Fibroblast of the aortic adventitia (primary cell): ENCODE measurements at regions not wholly inside any gene's neighbourhood (a gene's known extent, or its start where the extent isn't known, plus 50 kb on each side); places are given as distances from the start of the nearest gene placed in this dataset.

Experiments
- DNase-seq: peaks from one replicate; pipeline ENCODE4 v3.0.0-alpha.2; 2010; ENCODE audit warnings: low read depth
- H3K4me3 ChIP-seq: 2 replicates; pipeline ENCODE4 v1.5.1; 2011; ENCODE audit warnings: low read depth, mild to moderate bottlenecking, control low read depth, low read length, moderate library complexity
- TF ChIP-seq, protein P1 (sequence below): IDR thresholded peaks from 2 replicates; pipeline ENCODE4 v1.5.1; 2011; ENCODE audit warnings: mild to moderate bottlenecking, low read length, control low read depth, inconsistent platforms; ENCODE audit not compliant: insufficient read depth

DNA sequence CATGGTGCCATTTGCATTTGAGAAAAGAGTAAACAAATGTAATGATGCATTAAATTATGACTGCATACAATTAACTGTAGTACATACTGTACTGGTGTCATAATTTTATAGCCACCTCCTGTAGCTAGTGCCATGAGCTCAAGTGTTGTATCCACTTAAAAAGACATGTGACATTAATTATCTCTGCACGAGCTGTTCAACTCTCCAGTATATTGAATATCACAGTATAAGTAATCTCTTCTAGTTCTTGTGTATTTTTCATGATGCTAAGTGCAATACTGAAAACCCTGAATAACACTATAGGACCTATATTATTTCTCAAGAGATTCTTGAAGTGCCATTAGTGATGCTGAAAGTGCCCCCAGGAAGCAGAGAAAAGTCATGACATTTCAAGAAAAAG, 387.3 kb downstream of the PCDH17 start:
- H3K4me3 ChIP-seq: no peak overlapping the region
- DNase-seq: no peak
- TF ChIP-seq, protein P1, sequence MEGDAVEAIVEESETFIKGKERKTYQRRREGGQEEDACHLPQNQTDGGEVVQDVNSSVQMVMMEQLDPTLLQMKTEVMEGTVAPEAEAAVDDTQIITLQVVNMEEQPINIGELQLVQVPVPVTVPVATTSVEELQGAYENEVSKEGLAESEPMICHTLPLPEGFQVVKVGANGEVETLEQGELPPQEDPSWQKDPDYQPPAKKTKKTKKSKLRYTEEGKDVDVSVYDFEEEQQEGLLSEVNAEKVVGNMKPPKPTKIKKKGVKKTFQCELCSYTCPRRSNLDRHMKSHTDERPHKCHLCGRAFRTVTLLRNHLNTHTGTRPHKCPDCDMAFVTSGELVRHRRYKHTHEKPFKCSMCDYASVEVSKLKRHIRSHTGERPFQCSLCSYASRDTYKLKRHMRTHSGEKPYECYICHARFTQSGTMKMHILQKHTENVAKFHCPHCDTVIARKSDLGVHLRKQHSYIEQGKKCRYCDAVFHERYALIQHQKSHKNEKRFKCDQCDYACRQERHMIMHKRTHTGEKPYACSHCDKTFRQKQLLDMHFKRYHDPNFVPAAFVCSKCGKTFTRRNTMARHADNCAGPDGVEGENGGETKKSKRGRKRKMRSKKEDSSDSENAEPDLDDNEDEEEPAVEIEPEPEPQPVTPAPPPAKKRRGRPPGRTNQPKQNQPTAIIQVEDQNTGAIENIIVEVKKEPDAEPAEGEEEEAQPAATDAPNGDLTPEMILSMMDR: no peak

DNA sequence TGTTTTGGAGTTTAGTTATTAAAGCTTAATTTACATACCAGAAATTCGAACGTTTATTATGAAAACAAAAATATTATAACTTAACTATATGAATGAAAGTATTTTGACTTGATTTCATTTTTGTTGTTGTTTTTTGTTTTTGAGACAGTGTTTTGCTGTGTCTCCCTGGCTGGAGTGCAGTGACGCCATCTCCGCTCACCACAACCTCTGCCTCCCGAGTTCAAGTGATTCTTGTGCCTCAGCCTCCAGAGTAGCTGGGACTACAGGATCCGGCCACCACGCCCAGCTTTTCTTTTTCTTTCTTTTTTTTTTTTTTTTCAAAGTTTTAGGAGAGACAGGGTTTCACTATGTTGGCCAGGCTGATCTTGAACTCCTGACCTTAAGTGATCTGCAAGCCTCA, 392.6 kb downstream of the PCDH17 start:
- H3K4me3 ChIP-seq: no peak overlapping the region
- no peak for DNase-seq
- TF ChIP-seq, protein P1: no peak

DNA sequence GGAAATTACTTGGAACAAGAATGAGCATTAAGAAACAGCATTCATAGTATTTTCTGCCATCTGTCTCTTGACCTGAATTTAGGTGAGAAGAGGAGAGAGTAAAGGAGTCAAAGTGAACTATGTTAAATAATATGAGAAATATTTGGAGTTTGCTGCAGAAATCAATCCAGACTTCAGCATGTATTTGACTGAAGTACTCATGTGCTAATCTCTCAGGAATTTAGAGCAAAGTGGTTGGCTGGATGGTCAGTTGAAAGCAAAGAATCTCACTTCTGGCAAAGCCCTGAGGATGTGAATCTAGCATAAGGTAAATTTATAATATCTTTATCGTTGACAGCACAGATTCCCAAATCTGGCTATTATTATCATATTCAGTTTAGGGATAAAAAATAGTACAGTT, 394.3 kb downstream of the PCDH17 start:
- no peak overlapping the region for H3K4me3 ChIP-seq
- DNase-seq: no peak
- TF ChIP-seq, protein P1: no peak

DNA sequence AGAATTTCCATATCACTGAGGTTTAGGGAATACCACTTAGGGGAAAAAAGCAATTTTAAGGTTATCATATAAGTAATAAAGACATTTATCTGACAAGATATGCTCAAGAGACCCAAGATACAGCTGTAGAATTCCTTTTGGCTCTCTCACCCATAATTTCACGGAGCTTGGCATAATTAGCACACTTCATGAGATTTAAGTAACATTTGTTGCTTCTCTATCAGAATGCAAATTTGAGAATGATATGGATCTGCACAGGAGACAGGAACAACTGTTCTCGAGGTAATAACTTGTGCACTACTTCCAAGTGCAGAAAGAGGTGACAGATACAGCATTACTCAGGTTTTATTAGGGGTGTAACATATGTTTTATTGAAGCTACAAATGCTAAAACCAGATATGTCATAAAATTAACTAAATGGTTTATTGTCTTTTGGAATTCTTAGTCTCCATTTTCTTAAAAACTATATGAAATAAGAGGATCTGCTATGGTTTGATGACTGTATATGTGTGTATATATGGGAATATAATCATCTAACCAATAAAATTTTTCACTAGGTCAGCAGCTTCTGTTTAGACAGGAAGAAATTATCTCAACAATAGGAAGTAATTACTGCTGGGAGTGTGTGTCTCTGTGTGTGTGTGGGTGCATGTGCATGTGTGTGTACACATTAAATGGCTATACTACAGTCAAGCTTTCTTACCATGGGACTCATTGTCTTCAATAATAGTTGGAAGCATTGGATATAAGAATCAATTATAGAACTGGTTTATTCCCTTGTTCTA, 401.3 kb downstream of the PCDH17 start:
- H3K4me3 ChIP-seq: no peak overlapping the region
- no peak for DNase-seq
- TF ChIP-seq, protein P1: no peak

DNA sequence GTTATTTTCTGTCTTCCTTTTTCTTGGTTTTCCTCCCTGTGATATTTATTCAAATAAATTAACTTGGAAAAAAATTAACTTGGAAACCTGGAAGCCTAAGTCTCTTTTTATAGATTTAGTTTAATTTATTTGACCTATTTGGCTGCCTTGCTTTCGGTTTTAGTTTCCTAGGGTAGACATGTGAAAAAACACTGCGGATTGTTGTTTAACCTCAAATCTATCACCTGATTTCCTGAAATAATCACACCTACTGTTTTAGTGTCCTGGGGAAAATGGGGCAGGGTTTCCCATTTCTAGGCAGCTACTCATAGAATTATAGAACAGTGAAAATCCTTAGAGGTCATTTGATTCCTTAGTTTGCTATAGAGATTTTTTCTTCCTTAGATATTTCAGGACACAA, 412.4 kb downstream of the PCDH17 start:
- TF ChIP-seq, protein P1: no peak
- H3K4me3 ChIP-seq: no peak overlapping the region
- DNase-seq: no peak

DNA sequence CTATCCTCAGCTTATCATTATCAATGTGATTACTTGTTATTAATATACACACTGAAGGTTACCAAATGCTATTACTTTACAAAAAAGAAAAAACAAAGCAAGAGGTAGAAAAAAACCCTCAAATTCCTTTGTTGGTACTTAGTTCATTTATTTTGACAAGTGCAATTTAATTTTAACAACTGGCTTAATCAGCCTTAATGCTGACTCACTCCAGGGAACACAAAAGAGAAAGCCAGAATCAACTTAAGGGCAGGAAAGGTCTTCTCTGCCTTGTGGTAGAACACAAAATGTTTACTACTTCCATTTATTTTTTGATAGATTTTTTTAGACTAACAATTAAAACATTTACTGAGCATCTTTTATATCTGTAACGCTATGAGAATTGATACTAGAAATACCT, 417.1 kb downstream of the PCDH17 start:
- no peak for DNase-seq
- H3K4me3 ChIP-seq: no peak overlapping the region
- TF ChIP-seq, protein P1: no peak

DNA sequence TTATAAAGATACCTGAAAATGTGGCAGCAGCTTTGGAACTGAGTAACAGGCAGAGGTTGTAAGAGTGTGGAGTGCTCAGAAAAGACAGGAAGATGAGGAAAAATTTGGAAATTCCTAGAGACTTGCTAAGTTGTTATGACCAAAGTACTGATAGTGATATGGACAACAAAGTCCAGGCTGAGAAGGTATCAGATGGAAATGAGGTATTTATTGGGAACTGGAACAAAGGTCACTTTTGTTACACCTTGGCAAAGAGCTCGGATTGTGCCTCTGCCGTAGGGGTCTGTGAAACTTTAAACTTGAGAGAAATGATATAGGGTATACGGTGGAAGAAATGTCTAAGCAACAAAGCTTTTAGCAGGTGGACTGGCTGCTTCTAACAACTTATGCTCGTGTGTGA, 419.9 kb downstream of the PCDH17 start:
- DNase-seq: no peak
- H3K4me3 ChIP-seq: no peak overlapping the region
- TF ChIP-seq, protein P1: no peak
